ENCODE measurements at regions not wholly inside any gene's neighbourhood (a gene's known extent, or its start where the extent isn't known, plus 50 kb on each side); places are given as distances from the start of the nearest gene placed in this dataset.

DNA sequence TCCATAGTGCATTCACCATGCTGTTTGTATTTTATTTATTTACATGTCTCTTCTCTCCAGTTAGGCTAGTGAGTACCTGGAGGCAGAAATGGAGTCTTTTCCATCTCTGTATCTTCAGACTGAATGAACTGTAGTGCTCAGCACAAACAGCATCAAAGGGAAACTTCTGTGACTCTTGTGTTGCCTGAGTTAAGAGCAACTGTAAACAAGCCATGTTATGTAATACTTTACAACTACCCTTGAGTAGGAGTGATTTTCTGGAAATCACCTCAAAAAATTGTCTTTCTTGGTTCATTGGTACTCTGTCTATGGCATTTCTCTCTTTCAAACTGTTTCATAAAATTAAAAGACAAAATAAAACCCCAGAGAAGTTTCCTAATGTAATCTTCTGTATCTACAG is 258.3 kb downstream of the CGGBP1 start:
- H3K4me3 ChIP-seq (replicated peaks; ENCODE audit: low read depth, low read length): no peak overlapping the region
- TF ChIP-seq, protein P1, sequence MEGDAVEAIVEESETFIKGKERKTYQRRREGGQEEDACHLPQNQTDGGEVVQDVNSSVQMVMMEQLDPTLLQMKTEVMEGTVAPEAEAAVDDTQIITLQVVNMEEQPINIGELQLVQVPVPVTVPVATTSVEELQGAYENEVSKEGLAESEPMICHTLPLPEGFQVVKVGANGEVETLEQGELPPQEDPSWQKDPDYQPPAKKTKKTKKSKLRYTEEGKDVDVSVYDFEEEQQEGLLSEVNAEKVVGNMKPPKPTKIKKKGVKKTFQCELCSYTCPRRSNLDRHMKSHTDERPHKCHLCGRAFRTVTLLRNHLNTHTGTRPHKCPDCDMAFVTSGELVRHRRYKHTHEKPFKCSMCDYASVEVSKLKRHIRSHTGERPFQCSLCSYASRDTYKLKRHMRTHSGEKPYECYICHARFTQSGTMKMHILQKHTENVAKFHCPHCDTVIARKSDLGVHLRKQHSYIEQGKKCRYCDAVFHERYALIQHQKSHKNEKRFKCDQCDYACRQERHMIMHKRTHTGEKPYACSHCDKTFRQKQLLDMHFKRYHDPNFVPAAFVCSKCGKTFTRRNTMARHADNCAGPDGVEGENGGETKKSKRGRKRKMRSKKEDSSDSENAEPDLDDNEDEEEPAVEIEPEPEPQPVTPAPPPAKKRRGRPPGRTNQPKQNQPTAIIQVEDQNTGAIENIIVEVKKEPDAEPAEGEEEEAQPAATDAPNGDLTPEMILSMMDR (IDR thresholded peaks at IDR 0.05; ENCODE audit: low read length, missing control alignments): no peak
- no peak for DNase-seq (ENCODE audit: low read depth)

DNA sequence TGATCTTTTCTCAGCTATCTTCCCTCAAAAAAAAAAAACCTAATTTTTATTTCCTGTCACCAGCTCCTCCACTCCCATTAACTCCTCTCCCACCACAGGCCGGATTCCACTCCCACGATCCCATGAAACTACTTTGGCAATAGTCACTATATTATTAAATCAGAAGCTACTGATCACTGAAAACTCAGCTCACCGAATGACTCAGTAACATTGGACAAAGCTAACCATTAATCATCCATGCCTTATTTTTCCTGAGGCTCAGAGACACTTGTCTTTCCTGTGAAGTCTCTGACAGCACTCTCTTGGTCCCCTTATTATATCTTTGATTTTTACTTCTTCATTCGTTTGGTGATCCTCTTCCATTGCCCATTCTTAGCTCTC is 260.2 kb downstream of the CGGBP1 start:
- TF ChIP-seq, protein P1 (IDR thresholded peaks at IDR 0.05; ENCODE audit: low read length, missing control alignments): no peak
- H3K4me3 ChIP-seq (replicated peaks; ENCODE audit: low read depth, low read length): no peak overlapping the region
- no peak for DNase-seq (ENCODE audit: low read depth)

DNA sequence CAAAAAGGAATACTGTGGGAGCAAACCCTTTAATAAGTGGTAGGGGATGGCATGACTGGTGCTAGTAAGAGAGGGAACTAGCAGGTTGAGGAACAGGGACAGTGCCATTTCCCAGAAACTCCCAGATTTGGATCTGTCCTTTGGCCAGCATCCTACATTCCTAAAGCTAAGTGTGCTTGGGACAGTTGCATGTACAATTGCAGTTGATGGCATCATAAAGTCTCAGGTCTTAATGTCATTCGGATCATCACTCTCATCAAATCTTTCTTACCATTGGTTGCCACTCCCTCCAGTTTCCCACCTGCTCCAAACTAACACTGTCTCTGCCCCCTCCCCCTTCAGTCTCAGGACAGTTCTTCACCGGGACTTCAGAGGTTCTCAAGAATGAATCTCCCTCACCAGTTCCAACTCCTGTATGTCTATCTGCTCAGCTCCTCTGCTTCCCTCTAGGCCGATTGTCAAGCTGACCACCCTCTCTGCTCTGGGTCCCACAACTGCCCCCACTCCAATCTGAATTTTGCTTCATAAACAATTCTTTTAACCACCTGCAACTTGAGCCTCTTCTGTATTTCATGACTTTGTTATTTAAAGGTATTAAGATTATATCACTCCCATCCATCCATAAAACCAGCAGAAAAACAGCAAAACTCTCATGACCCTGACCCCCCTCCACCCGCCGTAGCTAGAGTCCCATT is 260.8 kb downstream of the CGGBP1 start:
- H3K4me3 ChIP-seq (replicated peaks; ENCODE audit: low read depth, low read length): no peak overlapping the region
- DNase-seq (ENCODE audit: low read depth): no peak
- TF ChIP-seq, protein P1 (IDR thresholded peaks at IDR 0.05; ENCODE audit: low read length, missing control alignments): no peak

DNA sequence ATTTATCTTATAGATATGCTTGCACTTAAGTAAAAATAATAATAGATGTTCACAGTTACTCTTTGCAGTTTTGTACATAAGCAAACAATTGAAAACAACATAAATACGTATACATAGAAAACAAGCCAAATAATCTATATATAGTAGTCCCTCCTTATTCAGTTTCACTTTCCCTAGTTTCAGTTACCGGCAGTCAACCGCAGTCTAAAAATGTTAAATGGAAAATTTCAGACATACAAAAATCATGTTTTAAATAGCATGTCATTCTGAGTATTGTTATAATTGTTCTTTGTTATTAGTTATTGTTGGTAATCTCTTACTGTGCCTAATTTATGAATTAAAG is 262.0 kb downstream of the CGGBP1 start:
- H3K4me3 ChIP-seq (replicated peaks; ENCODE audit: low read depth, low read length): no peak overlapping the region
- no peak for DNase-seq (ENCODE audit: low read depth)
- TF ChIP-seq, protein P1 (IDR thresholded peaks at IDR 0.05; ENCODE audit: low read length, missing control alignments): no peak

DNA sequence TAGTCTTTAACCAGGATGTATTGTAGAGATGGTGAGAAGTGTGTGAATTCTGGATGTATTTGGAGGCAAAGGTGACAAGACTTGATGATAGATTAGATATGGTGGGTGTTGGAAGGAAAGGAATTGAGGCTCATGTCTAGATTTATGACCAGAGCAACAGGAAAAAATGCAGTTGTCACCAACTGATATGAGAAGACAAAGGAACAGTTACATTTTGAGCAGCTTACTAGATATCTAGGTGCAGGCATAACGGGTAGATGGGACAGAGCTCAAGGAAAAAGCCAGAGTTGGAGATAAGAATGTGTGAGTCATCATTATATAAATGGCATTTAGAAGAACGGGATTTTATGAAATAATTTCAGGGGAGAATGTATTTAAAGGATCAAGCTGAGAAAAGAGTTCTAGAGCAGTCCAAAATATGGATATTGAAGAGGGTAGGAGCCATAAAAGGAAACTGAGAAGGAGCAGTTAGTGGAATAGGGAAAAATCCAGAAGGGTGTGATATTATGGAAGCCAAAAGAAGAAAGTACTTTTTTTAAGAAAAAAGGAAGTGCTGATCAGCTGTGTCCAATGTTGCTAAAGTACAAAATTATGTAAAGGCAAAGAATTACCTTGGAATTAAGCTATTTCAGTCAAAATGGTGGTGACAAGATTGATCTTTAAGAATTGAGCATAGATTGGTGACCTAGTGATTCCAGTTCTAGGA is 262.5 kb downstream of the CGGBP1 start:
- no peak for DNase-seq (ENCODE audit: low read depth)
- TF ChIP-seq, protein P1 (IDR thresholded peaks at IDR 0.05; ENCODE audit: low read length, missing control alignments): no peak
- no peak overlapping the region for H3K4me3 ChIP-seq (replicated peaks; ENCODE audit: low read depth, low read length)

DNA sequence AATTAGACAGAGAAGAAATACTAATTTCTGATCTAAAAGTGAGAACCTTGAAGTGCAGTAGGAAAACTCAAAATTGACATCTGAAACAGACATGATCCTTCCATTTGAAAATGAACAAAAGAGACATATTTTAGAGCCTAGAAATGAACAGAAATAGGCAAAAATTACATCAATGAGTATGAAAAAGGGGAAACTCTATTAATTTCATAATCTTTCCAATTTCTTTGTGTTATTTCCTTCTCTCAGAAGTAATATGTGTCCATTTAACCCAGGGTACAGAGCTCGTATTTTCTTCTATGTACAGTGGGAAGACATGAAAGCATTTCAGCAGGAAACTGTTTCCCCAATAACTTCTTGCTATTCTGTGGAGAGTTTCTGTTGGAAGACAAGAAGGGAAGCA is 263.1 kb downstream of the CGGBP1 start:
- TF ChIP-seq, protein P1 (IDR thresholded peaks at IDR 0.05; ENCODE audit: low read length, missing control alignments): no peak
- H3K4me3 ChIP-seq (replicated peaks; ENCODE audit: low read depth, low read length): no peak overlapping the region
- DNase-seq (ENCODE audit: low read depth): no peak
